GM20000 (cell line): ENCODE measurements at regions not wholly inside any gene's neighbourhood (a gene's known extent, or its start where the extent isn't known, plus 50 kb on each side); places are given as distances from the start of the nearest gene placed in this dataset.

Experiments used
- DNase-seq: peaks from one replicate; pipeline ENCODE4 v3.0.0; 2012; ENCODE audit warnings: low spot score
- CTCF ChIP-seq: IDR thresholded peaks from 2 replicates; pipeline ENCODE4 v1.5.1; 2012; ENCODE audit warnings: mild to moderate bottlenecking, control low read depth; ENCODE audit errors: extremely low read depth, missing control alignments

GRCh38 chr1:199174336-199174735 lies 535.5 kb downstream of the PTPRC start:
- DNase-seq = no peak

GRCh38 chr1:199176713-199177112 lies 537.9 kb downstream of the PTPRC start:
- TF ChIP-seq CTCF = no peak
- no peak for DNase-seq

More at GRCh38 chr1:199174336-199174735, 535.5 kb downstream of the PTPRC start:
- TF ChIP-seq CTCF = no peak

GRCh38 chr1:199177241-199177640 lies 538.4 kb downstream of the PTPRC start:
- DNase-seq = no peak
- TF ChIP-seq CTCF = no peak

- no peak for DNase-seq
- no peak for TF ChIP-seq CTCF
These were observed 539.8 kb downstream of the PTPRC start for GRCh38 chr1:199178646-199179045.

GRCh38 chr1:199182186-199182843 lies 543.5 kb downstream of the PTPRC start:
- TF ChIP-seq CTCF = no peak
- no peak for DNase-seq

- no peak for DNase-seq
- TF ChIP-seq CTCF = no peak
These were observed 545.3 kb downstream of the PTPRC start for GRCh38 chr1:199184180-199184579.

GRCh38 chr1:199194862-199195261 lies 556.0 kb downstream of the PTPRC start:
- no peak for DNase-seq
- no peak for TF ChIP-seq CTCF
